B cell (primary cell): ENCODE measurements at regions not wholly inside any gene's neighbourhood (a gene's known extent, or its start where the extent isn't known, plus 50 kb on each side); places are given as distances from the start of the nearest gene placed in this dataset.

ENCODE experiments used
- ATAC-seq: fragments of 200-7000 bp; cut with Tn5 transposase; one replicate; pipeline ENCODE4 v1.10.0; 2021; ENCODE audit warnings: low read depth, mild to moderate bottlenecking, moderate number of reproducible peaks, moderate library complexity
- CTCF ChIA-PET: fragments of 350-600 bp; sonication (Branson Sonifier 250); formaldehyde crosslinking; loops from one replicate; lab custom pipeline; 2021; ENCODE audit warnings: antibody characterized with exemption, inconsistent platforms; lab: Charles Lee
- POLR2A ChIA-PET: fragments of 350-600 bp; sonication (Branson Sonifier 250); formaldehyde crosslinking; loops from one replicate; lab custom pipeline; 2021; ENCODE audit warnings: antibody characterized with exemption; lab: Charles Lee
- DNase-seq: peaks from one replicate; pipeline ENCODE4 v3.0.0; 2013
- H2AFZ ChIP-seq: 2 replicates; pipeline ENCODE4 v1.6.1; 2012; ENCODE audit warnings: mild to moderate bottlenecking, low read depth, low read length; ENCODE audit not compliant: insufficient read depth, poor library complexity, severe bottlenecking
- H3K27ac ChIP-seq, 2 donors: 1 replicate in 1 of 2; 2 replicates in 1 of 2; pipeline ENCODE4 v1.5.1; 2012 to 2013; ENCODE audit warnings: low read length in 2 of 2, mild to moderate bottlenecking in 2 of 2, moderate library complexity in 1 of 2
- H3K27me3 ChIP-seq, 4 experiments: fragments of 200-600 bp in 1 of 4; sonication (generic) in 1 of 4; replicated peaks in 1 of 4; 1 replicate in 2 of 4; 2 replicates in 2 of 4; pipeline versions ENCODE4 v1.6.1 to v1.7.0; 2013 to 2016; ENCODE audit warnings: low read length in 3 of 4, mild to moderate bottlenecking in 2 of 4, mixed read lengths in 1 of 4, moderate library complexity in 1 of 4; ENCODE audit not compliant: insufficient read depth in 4 of 4, control insufficient read depth in 3 of 4; ENCODE audit errors: control extremely low read depth in 1 of 4
- H3K36me3 ChIP-seq, 2 experiments: replicated peaks in 1 of 2; 1 replicate in 1 of 2; 2 replicates in 1 of 2; pipeline versions ENCODE4 v1.6.1 to v1.7.1; 2013; ENCODE audit warnings: low read length in 1 of 2; ENCODE audit not compliant: insufficient read depth in 2 of 2, control insufficient read depth in 1 of 2; ENCODE audit errors: control extremely low read depth in 1 of 2, extremely low read depth in 1 of 2
- H3K4me1 ChIP-seq, 2 donors: fragments of 200-600 bp in 1 of 2; sonication (generic) in 1 of 2; 1 replicate in 1 of 2; 2 replicates in 1 of 2; pipeline versions ENCODE4 v1.5.1 to v1.6.1; 2013 to 2017; ENCODE audit warnings: low read length in 2 of 2; ENCODE audit not compliant: control insufficient read depth in 2 of 2, insufficient read depth in 2 of 2
- H3K4me2 ChIP-seq: replicated peaks from 2 replicates; pipeline ENCODE3; 2012; ENCODE audit warnings: mild to moderate bottlenecking, low read depth, low read length; ENCODE audit not compliant: poor library complexity, severe bottlenecking
- H3K4me3 ChIP-seq, 5 experiments: fragments of 200-600 bp in 1 of 5; sonication (generic) in 1 of 5; 1 replicate in 3 of 5; 2 replicates in 2 of 5; pipeline versions ENCODE4 v1.5.1 to v1.7.0; 2011 to 2016; ENCODE audit warnings: low read length in 4 of 5, mild to moderate bottlenecking in 4 of 5, low read depth in 2 of 5, control low read depth in 1 of 5, moderate library complexity in 1 of 5; ENCODE audit not compliant: insufficient read depth in 1 of 5; ENCODE audit errors: control extremely low read depth in 1 of 5, extremely low read depth in 1 of 5
- H3K79me2 ChIP-seq: fragments of 200-600 bp; sonication (generic); one replicate; pipeline ENCODE4 v1.6.0; 2016; ENCODE audit warnings: low read length; ENCODE audit not compliant: control insufficient read depth, insufficient read depth
- H3K9ac ChIP-seq: fragments of 200-600 bp; sonication (generic); 2 replicates; pipeline ENCODE4 v1.6.1; 2017; ENCODE audit warnings: mild to moderate bottlenecking, low read length, moderate library complexity
- H3K9me3 ChIP-seq, 3 donors: one replicate each; pipeline versions ENCODE4 v1.6.1 to v1.7.1; 2013; ENCODE audit warnings: low read length in 2 of 3; ENCODE audit not compliant: control insufficient read depth in 2 of 3, insufficient read depth in 1 of 3; ENCODE audit errors: control extremely low read depth in 1 of 3
- H4K20me1 ChIP-seq: 2 replicates; pipeline ENCODE4 v1.6.0; 2012; ENCODE audit warnings: mild to moderate bottlenecking, low read length; ENCODE audit not compliant: insufficient read depth, control insufficient read depth, poor library complexity, severe bottlenecking
- H3K27ac Mint-ChIP-seq: one replicate; pipeline ENCODE4 v1.8.0; 2021; ENCODE audit warnings: mixed read lengths
- H3K27me3 Mint-ChIP-seq: one replicate; pipeline ENCODE4 v1.8.0; 2021; ENCODE audit warnings: mixed read lengths
- H3K4me1 Mint-ChIP-seq: one replicate; pipeline ENCODE4 v1.8.0; 2021; ENCODE audit warnings: mixed read lengths
- H3K4me3 Mint-ChIP-seq: one replicate; pipeline ENCODE4 v1.8.0; 2021; ENCODE audit warnings: mixed read lengths
- H3K9me3 Mint-ChIP-seq: one replicate; pipeline ENCODE4 v1.8.0; 2022; ENCODE audit warnings: mixed read lengths; ENCODE audit not compliant: insufficient read depth
- CTCF ChIP-seq: fragments of 200-600 bp; IDR thresholded peaks from one replicate; pipeline ENCODE4 v1.8.0; 2022; ENCODE audit warnings: antibody characterized with exemption, mild to moderate bottlenecking
- EZH2 ChIP-seq: IDR thresholded peaks from 2 replicates; pipeline ENCODE4 v1.6.1; 2012; ENCODE audit warnings: borderline replicate concordance, low read depth, mild to moderate bottlenecking, moderate library complexity, low read length; ENCODE audit not compliant: insufficient read depth, poor library complexity, severe bottlenecking
- WGBS: methylation state at CpG from one replicate; pipeline ENCODE4 v1.1.5; 2013; ENCODE audit warnings: missing lambda C conversion rate; ENCODE audit not compliant: insufficient coverage; 5-methylcytosine and 5-hydroxymethylcytosine counted together
- intact Hi-C: fragments of 100-400 bp; cut with micrococcal nuclease; formaldehyde crosslinking; loops from one replicate; pipeline ENCODE4 v1.10.0; 2022

- DNase-seq (no peak), ATAC-seq (no peak)
- intact Hi-C loops: no loop called here
- no peak overlapping the region for H3K4me3 ChIP-seq
- H3K27ac ChIP-seq: no peak overlapping the region
- no peak for TF ChIP-seq CTCF
- TF ChIP-seq EZH2: no peak
- no peak overlapping the region for H3K27ac Mint-ChIP-seq
- H3K4me2 ChIP-seq: no peak overlapping the region
- H3K9ac ChIP-seq: no peak overlapping the region
- H3K9me3 Mint-ChIP-seq: no peaks in the 10 kb centered on the region
- CTCF ChIA-PET: interaction anchor here (0.7 kb wide), 1 partner anchor 14 kb away, joined by 3 read pairs; no protein-coding TSS in a partner anchor
- no peaks in the 10 kb centered on the region for H3K9me3 ChIP-seq
- H3K4me3 Mint-ChIP-seq: no peak overlapping the region
- no peaks in the 10 kb centered on the region for H3K27me3 ChIP-seq
- no peaks in the 10 kb centered on the region for H3K27me3 Mint-ChIP-seq
- no peaks in the 10 kb centered on the region for H3K4me1 ChIP-seq
- POLR2A ChIA-PET: no interaction called here
- 66% methylated on average over 2 of the region's 3 CpGs for WGBS
- H2AFZ ChIP-seq: no peak overlapping the region
- H3K36me3 ChIP-seq: no peaks in the 10 kb centered on the region
- H3K79me2 ChIP-seq: no peaks in the 10 kb centered on the region
- H3K4me1 Mint-ChIP-seq: no peaks in the 10 kb centered on the region
- H4K20me1 ChIP-seq: no peaks in the 10 kb centered on the region
Observed at GRCh38 chr14:86022031-86022629, 492.2 kb downstream of the FLRT2 start.

DNA sequence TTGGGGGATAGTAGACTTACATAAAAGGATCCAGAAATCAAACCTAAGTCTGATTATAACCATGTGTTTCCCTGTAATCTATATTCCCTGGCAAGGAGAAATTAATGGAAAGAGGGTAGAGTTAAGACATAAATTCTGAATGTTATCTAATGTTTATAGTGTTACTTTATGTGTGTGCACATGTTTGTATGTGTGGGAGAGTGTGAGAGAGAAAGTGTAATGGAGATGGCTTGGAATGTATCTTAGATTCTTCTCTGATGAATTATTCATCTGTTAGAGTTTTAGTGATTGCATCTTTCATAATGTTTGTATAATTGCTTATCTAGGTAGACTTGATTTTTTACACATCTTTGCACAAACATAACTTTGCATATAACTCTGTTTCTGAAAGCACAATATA, 490.9 kb downstream of the FLRT2 start:
- Histone ChIP-seq H3K9ac (no peak overlapping the region), H3K79me2 (no peaks in the 10 kb centered on the region), H4K20me1 (no peaks in the 10 kb centered on the region), H3K36me3 (no peaks in the 10 kb centered on the region), H3K4me3 (no peak overlapping the region), H3K4me2 (no peak overlapping the region), H2AFZ (no peak overlapping the region), H3K27me3 (no peaks in the 10 kb centered on the region), H3K4me1 (no peaks in the 10 kb centered on the region), H3K9me3 (no peaks in the 10 kb centered on the region), H3K27ac (no peak overlapping the region)
- intact Hi-C loops: no loop called here
- DNase-seq (no peak), ATAC-seq (no peak)
- POLR2A ChIA-PET: no interaction called here
- CTCF ChIA-PET: no interaction called here
- Mint-ChIP-seq H3K4me3 (no peak overlapping the region), H3K27ac (no peak overlapping the region), H3K9me3 (no peaks in the 10 kb centered on the region), H3K4me1 (no peaks in the 10 kb centered on the region), H3K27me3 (no peaks in the 10 kb centered on the region)
- TF ChIP-seq CTCF: no peak
- no peak for TF ChIP-seq EZH2
